HG03460 (cell line): ENCODE measurements at regions not wholly inside any gene's neighbourhood (a gene's known extent, or its start where the extent isn't known, plus 50 kb on each side); places are given as distances from the start of the nearest gene placed in this dataset.
"Not testable (repeated sequence)": the region's sequence is repeated elsewhere in the genome, so short reads cannot be mapped to it uniquely, and the experiment has no call there.

ENCODE experiments used
- ATAC-seq: cut with Tn5 transposase; IDR thresholded peaks from one replicate; pipeline ENCODE4 v1.9.1; 2021; ENCODE audit not compliant: unreplicated experiment

DNA sequence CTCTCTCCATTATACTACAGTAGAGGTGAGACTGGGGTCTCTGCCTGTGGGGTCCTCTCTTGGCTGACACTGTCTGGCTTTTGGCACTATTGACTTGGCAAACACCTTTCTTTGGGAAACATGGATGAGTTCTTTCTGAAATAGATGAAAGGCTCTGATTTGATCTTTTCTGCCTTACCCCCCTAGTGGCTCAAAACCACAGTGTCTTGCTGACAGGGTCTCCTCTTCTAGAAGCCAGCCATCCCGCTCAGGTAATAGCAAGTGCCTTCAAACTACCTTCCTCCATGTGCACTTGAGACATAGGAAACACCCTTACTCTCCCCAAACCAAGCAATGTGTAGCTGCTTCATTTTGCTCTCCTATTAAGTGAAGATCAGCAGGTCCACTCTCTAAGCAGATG lies 260.4 kb downstream of the BRINP2 start:
- ATAC-seq = no peak

DNA sequence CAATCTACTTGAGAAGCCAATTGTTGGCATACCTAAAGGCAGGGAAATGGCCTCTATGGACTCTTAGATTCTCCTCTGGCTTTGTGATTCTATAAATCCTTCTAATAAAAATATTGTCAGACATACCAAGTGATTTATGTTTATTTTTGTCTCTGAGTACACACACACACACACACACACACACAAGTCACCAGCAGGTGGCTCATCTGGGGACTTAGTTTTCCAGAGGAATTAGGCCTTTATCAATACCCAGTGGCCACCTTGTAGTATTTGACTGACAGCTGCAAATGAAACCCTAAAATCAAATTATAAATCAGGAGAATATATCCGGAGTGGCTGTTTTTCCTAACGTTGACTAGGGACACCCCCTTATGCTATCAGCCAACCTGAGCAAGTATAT lies 258.5 kb downstream of the BRINP2 start:
- no peak for ATAC-seq

DNA sequence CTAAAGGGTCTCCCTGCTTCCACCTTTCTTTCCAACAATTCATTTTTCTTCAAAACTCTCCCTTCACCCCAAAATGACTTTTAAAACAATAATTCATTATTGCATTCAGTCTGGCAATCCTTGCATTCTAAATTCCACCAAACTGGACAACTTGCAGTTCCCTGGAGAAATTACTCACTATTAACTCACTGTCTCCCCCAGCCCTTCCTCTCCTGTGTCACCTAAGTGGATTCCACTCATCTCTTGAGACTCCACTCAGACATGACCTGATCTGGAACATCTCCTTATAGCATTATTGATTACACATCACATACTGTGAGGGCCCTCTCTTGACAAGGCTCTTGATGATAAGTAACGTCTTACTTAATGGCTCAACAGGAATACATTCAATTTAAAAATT lies 257.1 kb downstream of the BRINP2 start:
- ATAC-seq = no peak

DNA sequence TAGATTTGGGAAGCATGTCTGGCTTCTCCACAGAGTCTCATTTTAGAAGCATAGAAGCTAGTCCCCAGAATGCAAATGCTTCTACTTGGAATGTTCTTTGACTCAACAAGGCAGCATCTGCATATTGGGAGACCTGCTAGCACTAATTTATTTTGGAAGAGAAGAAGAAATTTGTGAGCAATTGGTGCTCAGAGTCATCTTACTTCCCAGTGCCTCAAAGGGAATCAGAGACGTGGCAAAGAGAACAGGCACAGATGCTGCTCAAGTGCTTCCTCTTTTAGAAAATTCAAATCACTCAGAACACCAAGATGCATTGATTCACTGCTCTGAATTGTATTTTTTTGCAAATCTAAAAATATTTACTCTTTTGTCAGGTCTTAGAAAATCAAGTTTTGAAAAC lies 255.7 kb downstream of the BRINP2 start:
- no peak for ATAC-seq

DNA sequence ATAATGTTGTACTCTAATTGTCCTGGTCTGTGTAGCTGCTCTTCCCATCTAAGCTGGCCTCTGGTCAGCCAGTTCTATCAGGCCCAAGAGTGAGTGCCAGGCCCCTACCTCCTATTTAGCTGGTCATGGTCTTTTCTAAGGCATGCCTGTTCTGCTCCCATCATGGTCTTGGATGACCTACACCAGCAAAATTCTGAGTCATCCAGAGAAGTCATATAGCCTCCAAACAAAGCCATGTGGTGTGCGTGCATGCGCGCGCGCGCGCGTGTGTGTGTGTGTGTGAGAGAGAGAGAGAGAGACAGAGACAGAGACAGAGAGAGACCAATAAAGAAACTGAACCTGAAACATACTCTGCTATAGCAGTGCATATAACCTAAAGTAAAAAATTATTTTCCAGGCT lies 254.4 kb downstream of the BRINP2 start:
- ATAC-seq = no peak

DNA sequence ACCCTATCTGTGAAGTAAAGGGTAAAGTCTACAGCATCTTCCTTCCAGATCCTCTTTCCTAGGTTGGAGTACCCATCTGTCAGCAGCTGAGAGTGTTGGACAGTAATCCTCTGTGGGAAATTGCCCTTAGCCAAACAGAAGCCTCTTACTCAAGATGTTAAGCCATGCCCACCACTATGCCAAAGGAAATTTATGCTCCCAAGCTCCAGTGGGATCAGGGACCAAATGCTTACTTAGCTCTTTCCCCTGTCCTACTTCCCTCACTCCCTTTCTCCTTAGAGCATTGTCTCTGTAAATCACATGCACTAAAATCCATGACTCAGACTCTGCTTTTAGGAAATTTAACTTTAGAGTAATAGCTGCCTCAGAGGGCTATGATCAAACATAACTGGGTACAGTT lies 254.0 kb downstream of the BRINP2 start:
- no peak for ATAC-seq

DNA sequence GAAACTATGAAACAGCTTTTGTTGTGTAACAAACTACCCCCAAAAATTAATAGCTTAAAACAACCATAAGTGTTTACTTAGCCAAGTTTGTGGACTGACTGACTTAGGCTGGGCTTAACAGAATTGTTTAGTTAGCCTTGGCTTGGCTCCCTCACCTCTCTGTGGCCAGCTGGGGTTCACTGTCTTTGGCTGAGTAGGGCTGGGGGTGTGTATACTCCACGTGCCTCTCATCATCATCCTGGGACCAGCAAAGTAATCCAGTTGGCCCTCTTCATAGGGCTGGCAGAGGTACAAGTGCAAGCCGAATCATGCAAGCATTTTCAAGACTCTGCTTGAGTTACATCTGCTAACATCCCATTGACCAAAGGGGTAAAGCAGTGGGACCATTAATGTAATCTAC lies 252.3 kb downstream of the BRINP2 start:
- no peak for ATAC-seq

DNA sequence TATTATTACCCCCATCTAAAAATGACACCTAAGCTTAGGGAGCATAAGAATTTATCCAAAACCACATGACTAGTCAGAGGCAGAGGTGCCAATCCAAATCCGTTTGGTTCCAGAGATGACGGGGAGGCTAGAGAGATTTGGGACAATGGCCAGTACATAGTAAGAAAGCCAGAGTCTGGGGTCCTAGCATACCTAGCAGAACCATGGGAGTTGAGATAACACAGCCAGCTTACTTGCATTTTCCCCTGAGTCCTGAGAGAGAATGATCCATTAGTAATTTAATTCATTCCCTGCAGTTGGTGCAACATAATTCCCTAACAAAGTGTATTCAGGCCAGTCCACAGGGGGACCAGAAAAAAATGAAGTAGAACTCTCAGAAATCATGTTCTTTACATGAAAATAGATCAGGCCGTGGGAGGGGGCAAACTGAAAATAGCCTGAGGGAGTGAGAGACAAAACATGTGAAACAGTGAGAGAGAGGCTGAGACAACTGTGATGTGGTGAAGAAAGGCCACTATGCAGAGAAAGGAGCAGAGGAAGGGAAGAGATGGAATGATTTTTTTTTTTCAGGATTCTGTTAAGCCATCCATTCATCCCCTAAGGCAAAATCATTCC lies 243.3 kb downstream of the BRINP2 start:
- ATAC-seq = no peak

DNA sequence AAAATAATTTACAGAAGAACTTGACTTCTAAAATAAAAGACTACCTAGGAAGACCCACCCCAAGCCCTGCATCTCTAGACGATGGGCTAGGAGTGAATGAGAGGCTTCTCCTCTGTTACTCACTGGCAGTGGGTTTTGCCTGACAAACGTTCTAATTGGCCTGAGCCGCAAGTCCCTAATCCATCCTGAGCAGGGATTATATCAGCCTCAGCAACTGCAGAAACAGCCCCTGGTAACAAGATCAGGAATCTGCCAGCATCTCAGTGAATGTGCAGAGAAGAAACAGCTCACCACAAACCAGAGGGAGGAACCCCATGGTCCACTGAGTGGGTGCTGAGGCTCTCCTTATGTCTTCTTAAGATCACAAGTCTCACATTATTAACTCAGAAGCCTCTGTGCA lies 240.6 kb downstream of the BRINP2 start:
- no peak for ATAC-seq

DNA sequence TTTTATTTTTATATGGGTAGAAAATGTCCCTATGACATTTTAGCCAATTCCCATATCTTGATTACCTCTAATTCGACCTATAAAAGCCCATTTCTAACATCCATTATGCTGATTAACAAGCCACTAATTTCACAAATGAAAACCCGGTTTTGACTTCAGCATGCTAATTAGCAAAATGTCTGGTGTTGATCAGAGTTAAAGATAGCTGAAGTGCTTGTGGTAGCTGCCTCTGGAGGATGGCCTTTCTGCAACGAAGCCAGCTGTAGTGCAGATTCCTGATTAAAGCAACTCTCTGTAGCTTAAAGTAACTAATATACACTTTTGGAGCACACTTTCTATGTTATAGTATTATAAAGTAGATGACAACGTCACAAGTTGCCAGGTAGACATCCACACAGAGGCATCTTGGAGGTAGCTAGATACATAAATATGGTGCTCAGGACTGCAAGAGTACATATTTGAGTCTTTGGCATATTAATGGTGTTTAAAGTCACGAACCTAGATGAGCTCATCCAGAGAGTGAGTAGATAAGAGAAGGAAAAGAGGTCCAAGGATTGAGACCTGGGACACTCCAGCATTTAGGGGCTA lies 239.5 kb downstream of the BRINP2 start:
- ATAC-seq = no peak

DNA sequence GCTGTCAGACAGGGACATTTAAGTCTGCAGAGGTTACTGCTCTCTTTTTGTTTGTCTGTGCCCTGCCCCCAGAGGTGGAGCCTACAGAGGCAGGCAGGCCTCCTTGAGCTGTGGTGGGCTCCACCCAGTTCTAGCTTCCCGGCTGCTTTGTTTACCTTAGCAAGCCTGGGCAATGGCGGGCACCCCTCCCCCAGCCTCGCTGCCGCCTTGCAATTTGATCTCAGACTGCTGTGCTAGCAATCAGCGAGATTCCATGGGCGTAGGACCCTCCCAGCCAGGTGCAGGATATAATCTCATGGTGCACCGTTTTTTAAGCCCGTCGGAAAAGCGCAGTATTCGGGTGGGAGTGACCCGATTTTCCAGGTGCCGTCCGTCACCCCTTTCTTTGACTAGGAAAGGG lies 235.6 kb downstream of the BRINP2 start:
- not testable (repeated sequence) for ATAC-seq

DNA sequence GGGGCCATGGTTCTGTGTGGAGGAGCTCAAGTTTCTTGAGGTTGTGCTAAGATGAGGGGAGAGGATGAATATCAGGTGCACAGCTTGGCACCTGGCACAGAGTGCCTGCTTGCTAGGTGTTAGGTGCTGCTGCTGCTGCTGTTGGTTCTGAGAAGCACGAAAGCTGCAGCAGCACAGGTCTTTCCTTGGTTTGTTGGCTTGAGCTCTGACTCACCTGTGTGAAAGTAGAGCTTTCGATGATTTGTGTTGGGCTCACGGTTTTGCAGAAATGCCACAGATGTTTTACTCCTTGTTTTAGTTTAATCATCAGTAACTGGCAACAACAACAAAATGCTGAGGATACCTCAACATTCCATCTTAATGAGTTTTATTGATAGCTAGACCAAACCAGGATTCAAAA lies 221.6 kb downstream of the BRINP2 start:
- ATAC-seq = no peak

DNA sequence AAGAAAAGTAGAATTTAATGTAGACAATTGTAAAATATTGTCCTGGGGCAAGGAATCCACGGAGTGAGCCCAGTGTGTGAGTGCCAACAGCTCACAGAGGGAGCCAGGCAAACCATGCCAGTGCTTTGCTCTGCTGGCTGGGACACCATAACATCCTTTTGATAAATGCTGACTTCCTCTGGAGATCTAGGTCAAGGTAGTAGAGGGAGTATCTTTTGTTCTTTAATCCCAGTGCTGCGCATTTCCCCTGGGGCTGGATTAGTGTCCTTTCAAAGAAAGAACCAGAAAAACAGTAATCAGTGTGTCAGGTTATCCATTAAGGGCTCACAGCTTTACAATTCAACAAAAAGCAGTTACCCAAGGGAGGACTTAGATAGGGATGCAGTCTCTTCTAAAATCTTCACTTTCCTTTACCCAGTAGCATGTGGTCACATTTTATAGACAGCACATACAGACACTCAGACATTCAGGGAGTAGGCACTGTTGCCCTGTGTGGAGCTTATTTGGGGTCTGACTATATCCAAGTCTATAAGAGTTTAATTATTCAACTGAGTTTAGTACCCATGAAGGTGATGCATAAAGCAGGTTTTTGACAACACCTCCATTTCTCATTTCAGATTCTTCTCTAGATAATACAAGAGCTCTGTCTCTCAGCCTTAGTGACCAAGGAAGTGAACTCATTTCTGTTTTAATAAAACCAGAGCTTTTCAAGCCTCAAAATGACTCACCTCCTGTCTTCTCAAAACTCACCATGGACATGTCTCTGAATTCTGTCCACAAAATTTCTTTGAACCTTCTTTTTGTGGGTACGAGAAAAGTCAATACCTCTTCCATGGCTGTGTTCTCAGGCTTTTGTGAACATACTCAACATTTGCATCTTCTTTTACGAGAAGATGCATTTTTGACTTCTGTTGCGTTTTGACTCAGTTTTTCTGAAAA lies 215.3 kb downstream of the BRINP2 start:
- ATAC-seq = no peak

DNA sequence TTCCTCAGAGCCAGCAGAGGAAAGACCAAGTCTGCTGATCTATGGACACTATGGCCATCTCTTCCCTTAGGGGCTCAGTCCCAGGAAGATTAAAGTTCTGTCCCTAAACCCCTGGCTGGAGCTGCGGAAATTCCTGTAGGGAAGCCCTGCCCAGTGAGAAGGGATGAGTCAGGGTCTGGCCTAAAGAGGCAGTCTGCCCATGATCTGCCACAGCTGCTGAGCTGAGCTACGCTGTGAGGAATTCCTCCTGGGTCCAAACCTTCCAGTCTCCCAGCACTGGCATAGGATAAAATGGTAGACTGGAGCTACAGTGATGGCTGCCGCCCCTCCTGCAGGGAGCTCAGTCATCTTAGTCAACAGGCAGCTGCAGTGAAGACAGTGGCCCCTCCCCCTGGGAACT lies 213.7 kb downstream of the BRINP2 start:
- no peak for ATAC-seq

DNA sequence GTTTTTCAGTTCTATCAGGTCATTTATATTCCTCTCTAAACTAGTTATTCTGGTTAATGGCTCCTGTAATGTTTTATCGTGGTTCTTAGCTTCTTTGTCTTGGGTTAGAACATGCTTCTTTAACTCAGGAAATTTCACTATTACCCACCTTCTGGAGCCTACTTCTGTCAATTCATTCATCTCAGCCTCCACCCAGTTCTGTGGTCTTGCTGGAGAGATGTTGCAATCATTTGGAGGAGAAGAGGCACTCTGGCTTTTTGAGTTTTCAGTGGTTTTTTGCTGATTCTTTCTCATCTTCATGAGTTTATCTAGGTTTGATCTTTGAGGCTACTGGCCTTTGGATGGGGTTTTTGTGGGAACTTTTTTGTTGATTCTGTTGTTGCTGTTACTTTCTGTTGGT lies 213.0 kb downstream of the BRINP2 start:
- ATAC-seq = no peak

DNA sequence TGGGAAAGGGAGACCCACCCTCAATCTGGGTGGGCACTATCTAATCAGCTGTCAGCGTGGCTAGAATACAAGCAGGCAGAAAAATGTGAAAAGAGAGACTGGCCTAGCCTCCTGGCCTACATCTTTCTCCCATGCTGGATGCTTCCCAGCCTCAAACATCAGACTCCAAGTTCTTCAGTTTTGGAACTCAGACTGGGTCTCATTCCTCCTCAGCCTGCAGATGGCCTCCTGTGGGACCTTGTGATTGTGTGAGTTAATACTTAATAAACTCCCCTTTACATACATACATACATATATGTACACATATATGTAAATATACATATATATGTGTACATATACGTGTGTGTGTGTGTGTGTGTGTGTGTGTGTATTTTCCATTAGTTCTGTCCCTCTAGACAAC lies 207.1 kb downstream of the BRINP2 start:
- no peak for ATAC-seq

DNA sequence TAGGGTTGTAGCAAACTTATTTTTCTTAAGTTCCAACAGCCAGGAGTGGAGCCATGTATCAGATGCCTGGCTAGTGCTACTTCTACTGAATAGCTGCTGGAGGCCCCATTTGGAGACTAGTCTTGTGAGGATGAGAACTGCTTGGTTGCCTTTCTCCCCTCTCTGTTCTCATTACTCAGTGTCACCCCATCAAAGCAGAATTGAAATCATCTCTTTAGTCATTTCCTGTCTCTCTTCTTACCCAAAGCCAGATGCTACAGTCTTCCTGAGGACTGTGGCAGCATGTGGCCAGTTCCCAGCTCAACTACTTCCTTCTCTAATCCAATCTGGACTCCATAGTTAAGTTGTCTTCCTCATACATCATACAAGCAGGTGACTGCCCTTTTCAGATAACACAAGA lies 197.5 kb downstream of the BRINP2 start:
- no peak for ATAC-seq

DNA sequence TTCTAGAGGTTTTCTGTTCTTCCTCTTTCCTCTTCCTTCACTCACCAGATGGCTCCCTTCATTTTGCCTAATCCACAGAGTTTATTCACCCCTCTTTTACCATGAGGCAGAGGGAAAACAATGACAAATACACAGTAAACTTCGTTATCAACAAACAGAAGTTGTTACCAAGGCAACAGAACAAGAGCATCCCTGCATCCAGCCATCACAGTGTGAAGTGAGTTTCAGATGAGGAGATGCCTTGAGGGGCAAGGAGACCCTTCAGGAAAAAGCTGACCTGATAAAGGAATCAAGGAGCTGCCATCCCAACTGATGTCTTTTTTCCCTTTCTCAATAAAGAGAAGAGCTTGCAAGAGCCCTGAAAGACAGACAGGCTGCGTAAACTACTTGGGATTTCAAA lies 195.3 kb downstream of the BRINP2 start:
- no peak for ATAC-seq

DNA sequence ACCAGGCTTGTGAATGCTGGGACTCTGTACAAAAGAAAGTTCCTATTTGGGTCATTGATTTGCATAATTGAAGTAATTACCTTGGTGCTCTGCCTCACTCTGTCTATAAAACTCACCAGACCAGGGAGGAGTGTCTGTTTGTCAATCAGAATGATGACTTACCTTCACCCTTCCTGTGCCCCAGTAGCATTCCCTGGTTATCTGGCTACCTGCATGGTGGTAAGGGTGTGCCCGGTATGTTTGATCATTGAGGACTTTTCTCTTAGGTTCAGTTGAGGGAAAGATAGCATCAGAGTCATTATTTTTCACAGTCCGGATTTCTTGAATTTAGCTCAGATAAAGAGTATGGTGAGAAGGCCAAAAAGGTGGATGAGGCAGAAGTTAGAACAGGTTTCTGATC lies 190.0 kb downstream of the BRINP2 start:
- no peak for ATAC-seq

DNA sequence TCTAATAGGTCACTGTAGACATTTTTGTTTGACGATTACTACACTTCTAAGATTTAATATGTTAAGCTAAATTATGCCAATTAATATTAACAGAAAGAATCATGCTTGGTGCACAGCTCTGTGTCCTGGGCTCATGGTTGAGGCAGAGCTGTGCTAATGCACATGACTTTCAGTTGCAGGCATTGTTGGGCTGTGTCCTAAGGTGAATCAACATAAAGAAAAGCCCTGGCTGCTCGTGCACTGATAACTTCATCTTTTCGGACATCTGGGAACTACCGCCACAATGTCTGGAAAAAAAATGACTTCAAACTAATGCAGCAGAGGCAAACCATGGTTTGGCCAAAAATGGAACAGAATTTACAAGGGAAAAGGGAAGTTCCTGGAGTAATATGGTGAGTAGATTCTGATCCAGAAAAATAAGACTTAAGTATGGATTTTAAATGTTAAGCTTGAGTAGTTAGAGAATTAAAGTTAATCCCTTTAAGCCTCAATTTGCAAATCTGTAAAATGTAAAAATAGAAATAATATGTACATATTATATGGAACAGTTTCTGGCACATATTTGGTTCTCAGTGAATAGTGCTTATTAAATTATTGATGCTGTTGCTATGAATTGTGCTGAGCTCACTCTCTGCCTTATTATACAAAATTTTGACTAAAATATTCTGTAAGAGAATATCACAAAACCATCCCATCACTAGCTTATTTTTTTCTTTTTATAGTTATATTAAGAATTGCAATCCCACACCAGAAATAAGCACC lies 186.1 kb downstream of the BRINP2 start:
- no peak for ATAC-seq

DNA sequence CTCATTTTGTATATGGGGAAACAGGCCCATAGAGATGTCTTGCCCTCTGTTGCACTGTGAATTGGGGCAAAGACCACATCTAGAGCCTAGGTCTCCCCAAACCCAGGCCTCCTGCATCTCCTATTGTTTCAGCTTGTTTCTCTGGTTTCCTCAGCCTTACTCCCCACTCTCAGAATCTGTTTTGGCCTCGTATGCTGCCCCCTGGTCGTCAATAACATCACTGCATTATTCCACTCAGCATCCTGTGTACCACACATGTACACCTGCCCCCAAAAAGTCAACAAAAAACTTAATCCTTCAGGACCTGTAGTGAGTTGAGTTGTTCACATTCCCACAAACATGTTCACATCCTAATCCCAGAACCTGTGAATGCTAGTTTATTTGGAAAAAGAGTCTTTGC lies 184.8 kb downstream of the BRINP2 start:
- no peak for ATAC-seq

DNA sequence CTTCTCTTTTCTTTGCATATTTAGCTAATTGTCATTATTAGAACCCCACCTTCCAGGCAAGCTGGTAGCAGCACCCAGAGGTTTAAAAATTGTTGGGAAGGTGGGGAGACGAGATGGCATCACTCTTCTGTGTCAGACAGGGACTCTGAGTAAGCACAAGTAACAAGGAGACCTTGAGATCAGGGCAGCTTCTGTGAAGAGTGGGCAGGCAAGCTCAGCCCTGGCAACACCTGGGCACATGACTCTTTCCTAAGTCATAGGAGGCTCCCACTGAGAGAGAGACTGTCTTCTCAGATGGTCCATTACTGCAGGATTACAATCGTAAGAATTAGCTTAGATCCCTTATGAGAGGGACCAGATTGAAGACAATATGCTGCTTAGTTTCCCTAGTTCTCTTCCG lies 183.5 kb downstream of the BRINP2 start:
- no peak for ATAC-seq
